Stimulated activated CD8-positive, alpha-beta memory T cell treated with anti-CD3 and anti-CD28 coated beads, Interleukin-12 subunit alpha, Interleukin-12 subunit beta, amount 100 ng/mL, for 24 hours (primary cell): ENCODE measurements at regions not wholly inside any gene's neighbourhood (a gene's known extent, or its start where the extent isn't known, plus 50 kb on each side); places are given as distances from the start of the nearest gene placed in this dataset.
"Not testable (repeated sequence)": the region's sequence is repeated elsewhere in the genome, so short reads cannot be mapped to it uniquely, and the experiment has no call there.

ENCODE experiments used
- DNase-seq: peaks from one replicate; pipeline ENCODE4 v3.0.0-alpha.2; 2020; ENCODE audit errors: extremely low read depth

- DNase-seq, result not testable (repeated sequence)
Measured at GRCh38 chr5:2533848-2534247, 217.6 kb downstream of the IRX2 start.

GRCh38 chr5:2532809-2533208 lies 218.7 kb downstream of the IRX2 start:
- DNase-seq, result no peak

GRCh38 chr5:2531318-2531717 lies 220.2 kb downstream of the IRX2 start:
- no peak for DNase-seq

GRCh38 chr5:2530609-2531008 lies 220.9 kb downstream of the IRX2 start:
- DNase-seq, result no peak

- no peak for DNase-seq
Measured at GRCh38 chr5:2529371-2530092, 221.9 kb downstream of the IRX2 start.

- DNase-seq, result no peak
Measured at GRCh38 chr5:2525351-2525750, 226.1 kb downstream of the IRX2 start.

GRCh38 chr5:2524620-2525019 lies 226.9 kb downstream of the IRX2 start:
- DNase-seq, result no peak

GRCh38 chr5:2523180-2523579 lies 228.3 kb downstream of the IRX2 start:
- no peak for DNase-seq

- no peak for DNase-seq
Measured at GRCh38 chr5:2522372-2522771, 229.1 kb downstream of the IRX2 start.

- DNase-seq, result no peak
Measured at GRCh38 chr5:2519153-2519552, 232.3 kb downstream of the IRX2 start.

- DNase-seq, result no peak
Measured at GRCh38 chr5:2517451-2517850, 234.0 kb downstream of the IRX2 start.

- no peak for DNase-seq
Measured at GRCh38 chr5:2515180-2515764, 236.2 kb downstream of the IRX2 start.

- no peak for DNase-seq
Measured at GRCh38 chr5:2514484-2514883, 237.0 kb downstream of the IRX2 start.

GRCh38 chr5:2511706-2512105 lies 239.8 kb downstream of the IRX2 start:
- no peak for DNase-seq

- no peak for DNase-seq
Measured at GRCh38 chr5:2511126-2511525, 240.4 kb downstream of the IRX2 start.

- no peak for DNase-seq
Measured at GRCh38 chr5:2509527-2509926, 241.9 kb downstream of the IRX2 start.

- no peak for DNase-seq
Measured at GRCh38 chr5:2508514-2508913, 243.0 kb downstream of the IRX2 start.

GRCh38 chr5:2507611-2508010 lies 243.9 kb downstream of the IRX2 start:
- DNase-seq, result no peak

GRCh38 chr5:2506603-2507002 lies 244.9 kb downstream of the IRX2 start:
- DNase-seq, result no peak

GRCh38 chr5:2505217-2505616 lies 246.3 kb downstream of the IRX2 start:
- DNase-seq, result no peak

- DNase-seq, result no peak
Measured at GRCh38 chr5:2502970-2503594, 248.4 kb downstream of the IRX2 start.

GRCh38 chr5:2499917-2500316 lies 251.6 kb downstream of the IRX2 start:
- no peak for DNase-seq

- DNase-seq, result no peak
Measured at GRCh38 chr5:2496891-2497290, 254.6 kb downstream of the IRX2 start.
